ENCODE measurements at regions not wholly inside any gene's neighbourhood (a gene's known extent, or its start where the extent isn't known, plus 50 kb on each side); places are given as distances from the start of the nearest gene placed in this dataset.

DNA sequence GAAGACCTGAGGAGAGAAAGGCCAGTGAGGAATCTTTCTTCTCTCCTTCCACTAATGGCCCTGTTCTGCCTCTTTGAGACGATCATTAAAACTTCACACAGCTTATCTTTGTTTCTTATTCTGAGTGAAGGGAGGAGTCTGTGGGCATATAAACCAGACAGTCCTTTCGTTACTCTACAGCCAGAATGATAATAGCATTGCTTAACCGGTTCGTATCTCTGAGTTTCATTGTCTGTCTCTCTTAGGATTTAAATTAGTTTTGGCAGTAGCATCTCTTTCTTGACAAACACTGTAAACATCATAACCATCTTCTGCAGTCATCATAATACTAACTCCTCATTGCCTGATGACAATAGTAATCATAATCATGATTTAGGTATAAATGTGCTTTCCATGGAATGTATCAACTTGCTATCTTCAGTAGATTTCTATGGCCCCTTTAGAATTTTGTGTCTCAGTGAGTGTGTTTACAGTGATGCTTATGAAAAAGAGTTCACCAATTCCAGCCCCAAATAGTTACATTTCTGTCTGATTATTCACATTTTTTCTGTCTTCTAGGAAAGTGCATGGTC lies 618.8 kb upstream of the KLF4 start:
- DNase-seq (no peak), ATAC-seq (no peak)
- H3K27ac ChIP-seq, result no peak overlapping the region
- H3K9me3 ChIP-seq, result no peaks in the 10 kb centered on the region
- H3K4me1 ChIP-seq, result peaks cover 0 to 16% (median 0%) of the 10 kb centered on the region in 4 donors
- WGBS (ENCODE audit: insufficient coverage, low coverage, low lambda C conversion rate, missing lambda C conversion rate), result 53% methylated on average over 4 of the region's 4 CpGs
- intact Hi-C loops (cut with DNase I), result no loop called here
- TF ChIP-seq, protein P1, sequence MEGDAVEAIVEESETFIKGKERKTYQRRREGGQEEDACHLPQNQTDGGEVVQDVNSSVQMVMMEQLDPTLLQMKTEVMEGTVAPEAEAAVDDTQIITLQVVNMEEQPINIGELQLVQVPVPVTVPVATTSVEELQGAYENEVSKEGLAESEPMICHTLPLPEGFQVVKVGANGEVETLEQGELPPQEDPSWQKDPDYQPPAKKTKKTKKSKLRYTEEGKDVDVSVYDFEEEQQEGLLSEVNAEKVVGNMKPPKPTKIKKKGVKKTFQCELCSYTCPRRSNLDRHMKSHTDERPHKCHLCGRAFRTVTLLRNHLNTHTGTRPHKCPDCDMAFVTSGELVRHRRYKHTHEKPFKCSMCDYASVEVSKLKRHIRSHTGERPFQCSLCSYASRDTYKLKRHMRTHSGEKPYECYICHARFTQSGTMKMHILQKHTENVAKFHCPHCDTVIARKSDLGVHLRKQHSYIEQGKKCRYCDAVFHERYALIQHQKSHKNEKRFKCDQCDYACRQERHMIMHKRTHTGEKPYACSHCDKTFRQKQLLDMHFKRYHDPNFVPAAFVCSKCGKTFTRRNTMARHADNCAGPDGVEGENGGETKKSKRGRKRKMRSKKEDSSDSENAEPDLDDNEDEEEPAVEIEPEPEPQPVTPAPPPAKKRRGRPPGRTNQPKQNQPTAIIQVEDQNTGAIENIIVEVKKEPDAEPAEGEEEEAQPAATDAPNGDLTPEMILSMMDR (IDR thresholded peaks at IDR 0.05), result no peak
- TF ChIP-seq POLR2A (IDR thresholded peaks at IDR 0.05), result no peak
- H3K4me3 ChIP-seq, result no peak overlapping the region
- no peaks in the 10 kb centered on the region for H3K27me3 ChIP-seq
- H3K36me3 ChIP-seq, result no peaks in the 10 kb centered on the region

DNA sequence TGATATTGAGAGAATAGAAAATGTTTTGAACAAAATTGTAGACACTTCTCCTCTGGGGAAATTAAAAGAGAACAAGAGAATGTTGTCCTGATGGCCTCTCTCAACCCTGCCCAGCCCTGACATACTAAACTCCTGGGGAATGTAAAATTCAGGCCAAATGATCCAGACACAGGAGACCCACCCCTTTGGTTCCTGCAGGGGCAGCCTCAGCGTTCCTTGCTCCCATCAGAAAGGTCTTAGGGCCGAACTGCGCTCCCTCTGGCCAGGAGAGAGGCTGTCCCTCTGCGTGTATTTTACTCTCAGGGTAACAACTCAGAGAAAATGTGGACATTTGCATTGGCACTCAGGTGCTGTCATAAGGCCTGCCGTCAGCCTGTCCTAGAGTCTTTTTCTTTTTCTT lies 616.3 kb upstream of the KLF4 start:
- Histone ChIP-seq H3K9me3 (no peaks in the 10 kb centered on the region), H3K4me1 (peaks cover 0 to 16% (median 0%) of the 10 kb centered on the region in 4 donors), H3K27me3 (no peaks in the 10 kb centered on the region), H3K27ac (no peak overlapping the region), H3K4me3 (no peak overlapping the region), H3K36me3 (no peaks in the 10 kb centered on the region)
- intact Hi-C loops (cut with DNase I), result no loop called here
- no peak for TF ChIP-seq POLR2A (IDR thresholded peaks at IDR 0.05)
- TF ChIP-seq, protein P1 (IDR thresholded peaks at IDR 0.05), result no peak
- DNase-seq, result no peak
- no peak for ATAC-seq
- WGBS (ENCODE audit: insufficient coverage, low coverage, low lambda C conversion rate, missing lambda C conversion rate), result 79% methylated on average over 4 of the region's 5 CpGs

DNA sequence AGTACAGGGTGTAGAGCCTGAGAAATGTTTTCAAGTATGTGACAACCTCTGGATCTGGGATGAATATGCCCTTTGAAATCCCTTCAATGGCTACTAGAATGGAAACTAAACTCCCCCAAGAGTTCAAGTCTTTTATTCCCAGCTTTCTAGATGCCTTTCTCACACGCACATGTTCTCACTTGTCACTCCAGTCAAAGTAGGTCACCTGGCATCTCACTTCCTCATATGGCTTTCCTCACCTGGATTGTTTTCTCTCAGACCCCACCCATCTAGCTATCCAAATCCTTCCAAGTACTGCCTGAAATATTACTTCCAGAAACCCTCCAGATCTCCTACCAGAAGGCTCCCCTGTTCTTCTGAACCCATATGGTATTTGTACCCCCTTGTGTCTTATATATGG lies 615.4 kb upstream of the KLF4 start:
- H3K4me1 ChIP-seq, result peaks cover 0 to 16% (median 0%) of the 10 kb centered on the region in 4 donors
- no peak for DNase-seq
- WGBS (ENCODE audit: insufficient coverage, low coverage, low lambda C conversion rate, missing lambda C conversion rate), result 100% methylated on average over 1 of the region's 1 CpG
- no peak overlapping the region for H3K27ac ChIP-seq
- ATAC-seq, result no peak
- no peak for TF ChIP-seq POLR2A (IDR thresholded peaks at IDR 0.05)
- TF ChIP-seq, protein P1 (IDR thresholded peaks at IDR 0.05), result no peak
- no peaks in the 10 kb centered on the region for H3K9me3 ChIP-seq
- no peaks in the 10 kb centered on the region for H3K27me3 ChIP-seq
- H3K4me3 ChIP-seq, result no peak overlapping the region
- intact Hi-C loops (cut with DNase I), result no loop called here
- no peaks in the 10 kb centered on the region for H3K36me3 ChIP-seq

DNA sequence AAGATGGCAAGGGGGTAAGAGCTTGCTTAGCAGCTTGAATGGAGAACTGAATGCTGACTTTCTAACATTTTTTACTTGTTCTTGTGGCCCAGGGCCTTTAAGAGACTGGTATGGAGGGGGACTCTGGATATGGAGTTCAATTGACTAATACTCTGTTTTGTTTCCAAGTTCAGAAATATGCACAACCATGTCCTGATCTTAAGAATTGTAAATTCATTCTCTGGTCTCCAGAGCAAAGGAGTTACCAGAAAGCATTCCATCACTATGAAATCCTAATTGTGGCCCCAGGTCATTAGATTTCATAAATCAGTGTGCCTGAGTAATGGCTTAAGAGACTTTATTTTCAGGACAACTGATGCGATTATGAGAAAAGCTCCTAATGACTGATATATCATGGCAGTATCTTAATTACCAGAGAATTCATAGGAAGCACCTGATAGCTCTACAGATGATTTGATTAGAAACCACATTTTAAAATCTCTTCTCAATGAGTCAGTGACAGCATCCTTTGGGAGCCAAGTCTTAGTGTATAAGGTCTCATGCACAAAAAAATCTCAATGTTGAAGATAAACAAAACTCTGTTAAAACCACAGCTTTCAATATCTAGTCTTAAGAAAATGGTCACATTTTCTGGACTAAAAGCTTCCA lies 613.6 kb upstream of the KLF4 start:
- Histone ChIP-seq H3K4me3 (no peak overlapping the region), H3K9me3 (no peaks in the 10 kb centered on the region), H3K27me3 (no peaks in the 10 kb centered on the region), H3K4me1 (peaks cover 0 to under 1% (median 0%) of the 10 kb centered on the region in 4 donors), H3K36me3 (no peaks in the 10 kb centered on the region), H3K27ac (no peak overlapping the region)
- ATAC-seq (no peak), DNase-seq (no peak)
- 83% methylated on average over 1 of the region's 1 CpG for WGBS (ENCODE audit: insufficient coverage, low coverage, low lambda C conversion rate, missing lambda C conversion rate)
- intact Hi-C loops (cut with DNase I), result no loop called here
- TF ChIP-seq, protein P1 (IDR thresholded peaks at IDR 0.05), result no peak
- TF ChIP-seq POLR2A (IDR thresholded peaks at IDR 0.05), result no peak

All from right lobe of liver (tissue), 6 donors.